Hematopoietic multipotent progenitor cell treated with erythropoietin and hydrocortisone succinate and interleukin-3 and kit ligand, for 4 days (in vitro differentiated cells): ENCODE measurements at regions not wholly inside any gene's neighbourhood (a gene's known extent, or its start where the extent isn't known, plus 50 kb on each side); places are given as distances from the start of the nearest gene placed in this dataset.
A peak's percentile ranks its signal among the peaks of the same experiment; 100 is the strongest.

Experiments used
- DNase-seq: peaks from one replicate; pipeline ENCODE4 v3.0.0-alpha.2; 2015

DNA sequence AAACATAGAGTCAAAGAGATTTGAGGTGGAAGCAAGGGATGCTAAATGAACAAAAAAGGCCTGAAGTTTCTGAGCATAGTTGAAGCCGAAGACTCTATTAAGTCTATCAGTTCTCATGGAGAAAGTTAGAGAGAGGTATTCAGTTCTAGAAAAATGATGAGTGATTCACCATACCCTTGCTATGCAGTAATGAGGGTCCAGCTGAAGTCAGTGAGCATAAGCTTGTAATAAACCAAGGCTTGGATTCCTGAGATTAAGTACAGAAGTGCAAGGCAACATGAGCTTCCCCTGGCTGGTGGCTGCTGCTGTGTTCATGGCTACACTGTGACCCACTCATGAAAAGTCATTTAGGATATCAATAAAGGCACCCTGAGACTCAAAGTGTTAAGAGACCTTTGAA is 129.7 kb upstream of the MTAP start:
- DNase-seq = no peak

DNA sequence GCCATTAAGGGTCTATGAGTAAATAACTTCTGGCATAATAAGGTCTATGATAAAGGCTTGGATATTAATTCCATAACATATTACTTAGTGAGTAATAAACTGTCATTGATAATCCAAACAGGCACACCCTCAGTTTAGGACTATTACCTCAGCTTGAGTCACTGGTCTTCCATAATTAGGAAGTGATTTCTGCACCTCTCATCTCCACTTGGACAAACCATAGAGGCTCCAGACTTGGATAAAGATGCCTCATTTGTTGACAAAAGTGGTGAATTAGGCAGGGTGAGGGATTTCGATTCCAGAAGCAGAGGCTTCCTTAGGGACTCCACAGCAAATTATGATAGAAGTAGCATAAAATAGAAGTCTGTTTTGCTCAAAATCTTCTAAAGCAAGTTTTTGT is 127.5 kb upstream of the MTAP start:
- no peak for DNase-seq

DNA sequence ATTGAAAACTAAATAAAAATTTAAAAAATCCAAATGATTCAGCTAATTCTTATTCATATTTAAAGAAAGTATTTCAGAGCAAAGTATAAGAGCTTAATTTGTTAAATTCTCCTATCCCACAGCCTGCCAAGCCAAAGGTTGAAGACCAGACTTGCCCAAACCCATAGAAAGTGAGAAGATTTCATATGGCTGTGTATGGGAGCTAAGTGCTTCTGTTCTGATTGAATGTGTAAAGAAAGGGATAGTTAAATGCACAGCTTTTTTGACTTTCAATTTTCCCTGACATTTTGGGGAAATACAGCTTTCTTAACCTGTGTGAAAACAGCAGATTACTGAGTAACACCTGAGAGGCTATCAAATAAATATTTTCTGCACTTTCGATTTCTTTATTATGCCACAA is 125.0 kb upstream of the MTAP start:
- DNase-seq = no peak

DNA sequence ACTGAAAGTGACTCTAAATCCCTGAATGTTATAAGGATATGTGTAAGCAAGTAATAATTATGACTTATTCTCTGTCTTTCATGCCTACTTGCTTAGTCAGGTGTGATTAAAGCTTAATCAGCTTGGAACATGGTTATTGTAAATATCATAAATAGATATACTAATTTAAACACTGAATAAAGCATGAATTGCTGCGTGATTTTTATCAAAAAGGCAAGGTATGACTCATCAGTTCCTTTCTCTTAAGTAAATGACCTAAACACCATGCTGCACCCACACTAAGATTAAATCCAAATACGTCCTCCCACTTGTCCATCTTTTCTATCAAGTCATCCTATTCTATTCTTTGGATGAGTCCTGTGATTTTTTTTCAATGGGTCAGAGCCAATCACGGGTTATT is 124.6 kb upstream of the MTAP start:
- DNase-seq = peak; percentile 1

DNA sequence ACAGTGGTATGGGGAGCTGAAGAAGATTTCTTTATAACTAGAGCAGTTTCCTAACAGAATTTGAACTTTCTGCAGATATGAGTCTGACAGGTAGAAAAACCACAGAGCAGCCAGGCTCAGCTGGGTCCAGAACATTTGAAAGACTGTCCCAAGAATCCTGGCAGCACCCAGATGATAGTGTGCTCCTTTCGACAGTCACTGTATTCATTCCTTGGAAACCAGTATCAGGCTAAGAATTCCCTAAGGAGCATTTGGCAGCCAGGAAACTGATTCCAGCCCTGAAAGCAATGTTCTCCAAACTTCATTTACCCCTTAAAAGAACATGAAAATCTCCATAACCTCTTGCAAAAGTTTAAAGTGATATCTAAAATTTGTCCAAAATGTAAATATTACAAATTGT is 123.0 kb upstream of the MTAP start:
- DNase-seq = no peak

DNA sequence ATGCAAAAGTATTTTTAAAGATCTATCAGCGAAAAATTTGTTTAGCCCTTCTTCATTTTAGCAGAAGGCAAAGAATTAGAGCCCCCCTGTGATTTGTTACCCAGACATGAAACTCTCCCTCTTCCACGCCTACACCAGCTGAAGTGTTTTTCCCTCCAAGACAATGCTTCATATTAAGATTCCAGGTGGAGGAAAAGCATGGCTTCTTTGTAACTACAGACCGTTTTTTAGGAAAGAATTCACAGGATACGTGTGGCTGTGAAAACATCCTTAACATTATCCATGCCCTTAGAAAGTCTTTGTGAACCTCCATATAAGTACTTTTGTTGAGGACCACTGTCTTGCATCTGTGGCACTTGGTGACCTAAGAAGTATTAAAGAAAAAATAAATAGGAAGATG is 121.8 kb upstream of the MTAP start:
- no peak for DNase-seq

DNA sequence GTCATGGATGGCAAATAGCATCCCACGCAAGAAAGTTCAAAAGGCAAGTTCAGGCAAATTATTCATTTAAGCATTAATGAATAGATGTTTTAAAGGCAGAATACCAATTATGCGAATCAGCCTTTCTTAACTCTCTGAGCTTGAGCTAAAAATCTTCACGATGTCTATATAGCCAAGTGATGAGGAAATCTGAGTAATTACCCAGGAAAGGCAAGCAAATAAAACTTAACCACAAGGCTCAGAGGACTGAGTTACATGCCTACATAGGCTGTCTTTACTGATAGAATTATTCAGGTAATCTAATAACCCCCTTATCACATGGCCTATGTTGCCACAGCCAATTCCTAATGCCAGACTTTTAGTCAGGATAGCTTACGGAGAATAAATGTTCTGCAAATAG is 120.8 kb upstream of the MTAP start:
- no peak for DNase-seq

DNA sequence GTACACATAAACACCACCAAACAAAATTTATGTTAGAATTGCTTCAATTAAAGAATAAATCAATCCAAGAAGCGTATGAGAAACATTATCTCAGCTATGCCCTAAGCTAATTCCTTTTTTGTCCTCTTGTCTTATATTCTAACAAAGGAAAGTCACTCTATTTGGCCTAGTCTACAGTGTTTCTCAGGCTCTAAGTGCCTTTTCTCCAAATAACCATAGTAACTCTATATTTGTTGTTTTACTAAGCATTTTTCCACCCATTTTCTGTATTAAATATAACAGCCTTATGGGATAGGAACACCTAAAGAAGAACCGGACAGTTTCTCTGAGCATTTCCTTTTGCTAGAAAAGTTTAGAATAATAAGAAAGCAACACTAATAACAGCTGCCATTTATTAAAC is 120.1 kb upstream of the MTAP start:
- no peak for DNase-seq

DNA sequence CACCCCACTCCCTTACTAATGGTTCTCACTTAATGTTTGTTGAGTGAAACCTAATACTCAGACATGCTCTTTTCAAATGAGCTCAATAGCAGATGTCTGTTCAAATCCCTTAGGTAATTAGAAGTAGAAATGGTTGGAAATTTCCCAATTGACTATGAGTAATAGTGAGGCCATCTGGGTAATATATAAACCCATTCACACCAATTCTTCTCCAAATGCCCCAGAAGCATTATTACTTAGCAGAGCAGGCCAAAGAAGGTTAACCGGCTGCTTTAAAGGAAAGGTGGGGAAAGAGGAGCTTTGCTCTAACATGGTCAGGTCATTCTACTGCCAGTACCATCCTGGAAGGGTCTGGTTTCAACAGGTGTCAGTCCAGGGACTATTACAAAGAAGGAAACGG is 119.5 kb upstream of the MTAP start:
- DNase-seq = no peak

DNA sequence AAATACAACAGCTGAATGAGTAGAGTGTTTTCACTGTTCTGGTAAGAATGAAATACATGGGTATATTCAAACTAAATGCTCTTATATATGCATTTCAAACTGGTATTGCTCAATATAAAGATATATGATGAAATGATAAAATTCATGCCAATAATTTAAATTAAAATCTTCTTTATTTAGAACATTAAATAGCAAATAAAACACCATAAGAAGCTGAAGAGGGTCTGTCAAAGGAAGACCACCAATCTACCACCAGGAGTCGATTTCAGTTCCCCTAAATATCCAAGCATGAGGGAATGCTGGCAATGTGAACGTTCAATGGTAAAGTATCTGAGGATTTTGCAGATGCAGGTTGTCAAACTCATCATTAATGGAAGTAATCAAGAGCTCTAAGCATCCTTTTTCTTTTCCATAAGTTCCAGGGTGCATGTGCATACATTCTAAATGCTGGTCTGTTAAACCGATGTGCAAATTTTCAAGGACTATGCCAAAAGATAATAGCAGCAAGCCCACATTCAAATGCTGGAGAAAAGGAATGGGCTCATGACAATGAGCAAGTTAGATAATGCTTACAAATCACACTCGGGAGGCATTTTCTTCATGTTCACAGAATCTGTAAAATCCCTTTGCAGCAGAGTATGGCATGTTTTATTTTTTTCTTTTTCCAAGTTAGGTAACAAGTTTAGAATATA is 118.8 kb upstream of the MTAP start:
- DNase-seq = no peak

DNA sequence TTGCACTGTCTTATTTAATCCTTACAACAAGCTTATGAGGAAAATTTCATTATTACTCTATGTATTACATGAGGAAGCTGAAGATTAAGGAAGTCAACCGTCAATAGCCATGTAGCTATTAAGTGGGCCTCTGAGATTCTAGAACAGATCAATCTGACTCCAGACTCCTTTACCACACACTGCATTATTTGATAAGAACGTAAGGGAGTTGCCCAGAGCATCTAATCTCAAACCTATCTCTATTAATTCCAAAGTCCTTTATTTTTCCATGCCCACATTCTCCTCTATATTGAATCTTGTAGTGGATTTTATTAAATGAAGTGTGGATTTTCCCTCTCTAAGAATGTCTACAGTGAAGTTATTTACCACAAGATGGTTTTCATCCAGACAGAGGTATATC is 118.2 kb upstream of the MTAP start:
- peak; percentile 2 for DNase-seq

DNA sequence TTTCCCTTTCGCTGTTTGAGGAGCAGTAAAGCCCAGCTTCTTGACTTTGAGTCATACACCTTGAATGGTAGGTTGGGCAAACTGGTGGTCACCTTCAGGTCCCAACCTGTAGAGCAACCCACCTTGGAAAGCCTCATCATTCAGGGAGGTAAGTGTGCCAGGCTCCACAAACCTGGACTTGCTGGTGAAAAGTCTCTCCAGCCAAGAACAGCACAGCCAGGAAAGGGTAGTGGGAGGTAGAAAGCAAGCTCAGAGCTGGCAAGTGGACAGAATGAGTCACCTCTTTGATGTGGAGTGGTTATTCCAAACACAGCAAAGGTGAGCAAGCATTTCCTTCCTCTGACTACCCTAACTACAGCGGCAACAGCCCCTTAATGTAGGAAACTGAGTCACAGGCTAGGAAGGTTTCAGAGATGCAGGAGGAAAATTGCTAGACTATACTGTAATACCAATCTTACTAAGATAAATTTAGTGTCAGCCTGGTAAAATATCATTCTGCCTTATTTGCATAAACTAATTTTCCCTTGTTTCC is 117.5 kb upstream of the MTAP start:
- no peak for DNase-seq

DNA sequence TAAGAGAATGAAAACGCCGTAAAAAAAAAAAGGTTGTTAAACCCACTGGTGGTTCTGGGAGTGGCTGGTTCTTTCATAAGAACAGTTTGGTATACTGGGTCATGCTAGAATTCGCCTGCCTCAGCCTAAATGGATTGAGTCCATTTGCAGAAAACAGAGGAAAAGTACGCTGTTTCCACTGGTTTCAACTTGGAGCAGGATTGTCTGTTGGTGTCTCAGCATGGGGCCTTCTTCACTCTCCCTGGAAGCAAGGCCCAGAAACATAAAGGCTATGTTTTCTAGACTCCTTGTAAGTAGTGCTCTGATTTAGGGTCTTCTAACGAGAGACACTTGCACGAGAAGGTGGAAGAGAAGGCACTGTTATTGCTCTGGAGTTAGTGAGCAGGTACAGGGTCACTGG is 116.9 kb upstream of the MTAP start:
- DNase-seq = no peak

DNA sequence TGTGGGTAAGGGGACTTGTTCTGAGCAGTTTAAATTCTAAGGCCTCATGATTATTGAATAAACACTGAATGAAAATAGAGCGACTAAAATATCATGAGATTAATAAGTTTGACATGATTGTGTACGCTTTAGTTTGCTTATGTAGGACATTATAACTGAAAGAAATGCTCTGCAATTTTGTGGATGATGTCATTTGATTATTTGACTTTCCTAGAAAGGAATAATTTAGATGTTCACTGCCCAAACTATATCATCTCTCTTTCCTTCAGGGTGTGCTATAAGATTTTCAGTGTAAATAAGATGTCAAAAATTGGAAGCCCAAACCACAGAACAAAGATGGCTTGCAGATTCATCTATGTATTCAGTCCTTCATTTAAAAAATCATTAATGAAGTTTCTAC is 115.7 kb upstream of the MTAP start:
- no peak for DNase-seq

DNA sequence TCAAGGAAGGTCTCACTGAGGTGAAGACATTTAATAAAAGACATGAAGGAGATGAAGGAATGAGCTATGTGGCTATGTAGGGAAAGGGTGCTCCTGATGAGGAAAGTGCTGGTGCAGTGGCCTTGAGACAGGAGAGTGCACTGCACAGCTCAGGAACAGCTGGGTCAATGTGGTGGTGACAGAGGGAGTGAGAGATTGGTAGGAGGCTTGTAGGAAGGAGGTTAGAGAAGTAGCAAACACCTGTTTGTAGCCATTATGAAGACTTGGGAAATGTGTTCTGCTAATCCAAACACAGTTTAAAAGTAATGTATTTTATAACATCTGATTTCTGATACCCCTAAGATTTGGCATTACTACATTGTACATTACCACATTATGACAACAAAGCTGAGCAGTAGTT is 115.1 kb upstream of the MTAP start:
- no peak for DNase-seq

DNA sequence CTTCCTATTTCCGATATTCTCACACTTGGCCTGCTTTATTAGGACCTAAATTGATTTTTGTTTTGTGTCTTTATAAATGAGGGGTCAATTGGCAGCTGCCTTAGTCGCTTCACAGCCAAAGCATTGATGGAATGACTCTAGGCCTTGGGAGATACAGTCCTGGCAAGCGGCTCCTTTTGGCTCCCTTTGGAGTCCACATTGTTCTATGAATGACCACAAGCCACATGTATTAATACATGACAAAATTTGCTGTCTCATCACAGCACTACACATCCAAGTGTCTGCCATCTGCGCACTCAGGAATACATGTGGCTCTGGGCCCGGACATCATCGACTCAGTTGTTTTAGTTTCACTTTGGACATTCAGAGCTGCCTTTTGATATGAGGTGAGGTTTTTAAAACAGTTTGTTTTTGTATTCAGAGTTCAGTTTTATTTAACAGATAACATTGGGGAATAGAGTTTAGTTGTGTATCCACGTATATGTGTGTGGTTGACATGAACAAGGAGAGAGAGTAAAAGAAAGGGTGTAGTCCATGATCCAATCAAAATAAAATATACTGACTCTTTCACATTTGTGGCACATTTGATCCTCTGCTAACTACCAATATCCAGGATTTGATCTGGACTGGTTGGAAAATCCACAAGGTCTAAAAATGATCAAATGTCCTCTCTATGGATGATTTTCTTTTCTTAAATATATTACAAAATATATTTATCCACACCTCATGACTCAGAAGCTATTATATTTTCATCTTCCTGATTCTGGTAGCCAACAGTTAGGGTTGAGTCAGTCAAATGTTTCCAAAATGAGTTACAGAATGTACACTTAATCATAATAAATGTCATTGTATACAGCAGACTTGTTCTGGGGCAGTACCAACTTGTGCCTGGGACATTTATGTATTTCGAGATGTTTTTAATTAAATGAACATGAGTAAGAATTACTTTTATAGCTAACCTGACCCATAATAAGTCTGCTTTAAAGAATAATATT is 114.0 kb upstream of the MTAP start:
- DNase-seq = no peak

DNA sequence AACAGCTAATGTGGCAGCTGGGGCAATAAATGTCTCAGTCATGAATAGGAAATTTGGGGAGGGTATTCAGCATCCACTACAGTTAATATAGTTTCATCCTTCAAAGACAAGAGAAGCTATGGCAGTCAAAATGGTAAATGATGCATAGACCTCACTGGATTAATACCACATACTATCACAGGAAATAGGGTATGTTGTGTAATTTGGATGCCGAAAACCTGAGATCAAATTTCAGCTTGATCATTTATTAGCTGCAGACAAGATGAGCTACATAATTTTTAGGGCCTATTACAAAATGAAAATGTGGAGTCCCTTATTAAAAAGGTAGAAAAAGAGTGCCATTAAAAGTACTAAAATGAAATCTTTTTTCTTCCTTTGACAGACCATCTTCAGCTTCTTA is 112.6 kb upstream of the MTAP start:
- DNase-seq = no peak

DNA sequence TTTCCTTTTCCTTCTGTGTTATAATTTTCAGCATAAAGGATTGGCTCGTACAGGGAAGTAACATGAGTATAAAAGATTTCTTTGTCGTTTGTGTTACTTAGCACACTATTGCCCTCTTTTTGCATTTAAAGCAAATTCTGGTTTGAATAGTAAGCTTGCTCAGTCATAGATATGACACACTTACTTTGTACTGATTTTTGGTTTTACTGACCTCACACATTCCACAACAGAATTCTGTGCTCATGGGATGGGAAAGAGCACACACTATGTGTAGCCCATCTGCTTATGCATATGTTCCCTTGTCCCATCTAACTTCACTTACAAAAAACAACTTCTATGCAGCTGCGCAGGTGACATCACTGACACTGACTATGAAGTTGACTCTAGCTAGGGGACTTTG is 111.9 kb upstream of the MTAP start:
- DNase-seq = no peak

DNA sequence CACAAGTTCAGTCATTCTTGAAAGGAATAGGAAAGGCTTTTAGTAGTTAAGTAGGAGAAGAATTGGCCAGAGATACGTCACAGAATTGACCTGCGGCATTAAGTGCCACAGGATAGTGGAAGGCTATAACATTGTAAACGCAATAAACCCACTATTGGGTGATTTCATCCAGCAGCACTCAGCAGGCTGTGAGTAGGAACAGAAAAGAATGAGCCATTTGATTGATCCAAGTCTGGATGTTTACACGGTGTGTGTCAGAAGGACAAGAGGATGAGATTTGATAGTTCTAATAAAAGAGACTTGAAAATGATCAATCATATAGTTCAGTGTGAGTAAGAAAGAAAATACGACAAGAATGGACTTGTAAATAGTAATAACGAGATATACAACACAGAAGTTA is 110.0 kb upstream of the MTAP start:
- DNase-seq = no peak

DNA sequence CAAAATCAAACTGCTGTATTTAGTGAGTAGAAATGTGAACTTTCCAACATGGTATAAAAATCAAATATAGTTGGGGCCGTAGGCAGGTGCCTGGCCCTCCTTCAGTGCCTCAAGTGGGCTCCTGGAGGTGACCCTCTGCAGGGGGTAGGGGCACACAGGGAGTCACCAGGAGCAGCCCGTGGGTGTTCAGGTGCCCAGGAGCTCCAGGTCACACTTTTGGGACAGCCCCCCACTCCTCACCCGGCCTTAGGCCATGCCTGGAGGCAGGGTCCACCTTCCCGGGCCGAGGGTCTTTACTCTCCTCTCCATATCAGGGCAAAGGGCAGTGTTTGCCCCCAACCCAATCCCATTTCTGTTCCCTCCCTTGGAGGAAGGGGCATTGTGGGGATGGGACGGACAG is 108.0 kb upstream of the MTAP start:
- no peak for DNase-seq

DNA sequence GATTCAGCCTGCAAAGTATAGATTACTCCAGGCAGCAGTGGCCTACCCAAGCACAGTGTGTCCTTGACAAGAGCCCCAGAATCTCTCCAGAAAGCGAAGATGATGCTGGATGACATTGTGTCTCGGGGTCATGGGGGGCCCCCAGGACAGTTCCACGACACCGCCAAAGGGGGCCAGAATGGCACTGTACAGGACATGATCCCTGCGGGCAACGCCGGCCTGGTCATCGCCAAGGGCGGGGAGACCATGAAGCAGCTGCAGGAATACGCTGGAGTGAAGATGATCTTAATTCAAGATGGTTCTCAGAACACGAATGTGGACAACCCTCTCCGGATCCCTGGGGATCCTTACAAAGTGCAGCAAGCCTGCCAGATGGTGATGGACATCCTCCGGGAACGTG is 107.0 kb upstream of the MTAP start:
- no peak for DNase-seq

DNA sequence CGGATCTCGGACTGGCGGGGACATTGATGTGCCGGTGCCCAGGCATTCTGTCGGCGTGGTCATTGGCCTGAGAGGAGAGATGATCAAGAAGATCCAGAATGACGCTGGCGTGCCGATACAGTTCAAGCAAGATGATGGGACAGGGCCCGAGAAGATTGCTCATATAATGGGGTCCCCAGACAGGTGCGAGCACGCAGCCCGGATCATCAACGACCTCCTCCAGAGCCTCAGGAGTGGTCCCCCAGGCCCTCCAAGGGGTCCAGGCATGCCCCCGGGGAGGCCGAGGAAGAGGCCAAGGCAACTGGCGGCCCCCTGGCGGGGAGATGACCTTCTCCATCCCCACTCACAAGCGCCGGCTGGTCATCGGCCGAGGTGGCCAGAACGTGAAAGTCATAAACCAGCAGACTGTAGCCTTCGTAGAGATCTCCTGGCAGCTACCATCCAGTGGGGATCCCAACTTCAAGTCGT is 106.5 kb upstream of the MTAP start:
- DNase-seq = no peak

DNA sequence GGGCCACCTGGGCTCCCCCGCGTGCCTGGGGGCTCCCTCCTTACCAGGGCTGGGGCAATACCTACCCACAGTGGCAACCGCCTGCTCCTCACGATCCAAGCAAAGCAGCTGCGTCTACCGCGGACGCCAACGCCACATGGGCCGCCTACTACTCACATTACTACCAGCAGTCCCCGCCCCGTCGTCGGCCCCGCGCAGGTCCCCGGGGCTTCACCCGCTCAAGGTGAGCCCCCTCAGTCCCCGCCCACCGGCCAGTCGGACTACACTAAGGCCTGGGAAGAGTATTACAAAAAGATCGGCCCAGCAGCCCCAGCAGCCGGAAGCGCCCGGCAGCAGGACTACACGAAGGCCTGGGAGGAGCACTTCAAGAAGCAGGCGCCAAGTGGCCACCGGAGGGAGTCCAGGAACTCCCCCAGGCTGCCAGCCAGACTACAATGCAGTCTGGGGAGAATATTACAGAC is 106.0 kb upstream of the MTAP start:
- peak; percentile 8 for DNase-seq

DNA sequence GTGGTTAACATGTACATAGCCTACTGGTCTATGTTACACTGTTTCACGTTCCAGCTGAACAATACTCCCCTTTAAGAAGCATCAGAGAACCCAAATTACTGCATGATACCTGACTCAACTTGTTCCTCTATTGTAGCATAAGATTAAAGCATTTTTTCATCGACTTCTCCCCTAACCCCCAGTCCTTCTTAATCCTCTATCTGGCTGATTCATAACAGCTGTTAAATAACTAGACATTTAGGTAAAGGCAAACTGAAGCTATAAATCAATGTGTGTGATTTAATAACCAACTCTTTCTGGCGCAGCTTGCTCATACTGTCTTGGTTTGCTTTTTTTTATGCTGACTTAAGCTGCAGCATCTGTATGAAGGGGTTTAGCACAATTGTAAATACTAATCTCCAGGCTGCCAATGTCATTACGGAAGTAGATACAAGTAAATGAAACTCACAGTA is 94.2 kb upstream of the MTAP start:
- no peak for DNase-seq
